ENCODE measurements at regions not wholly inside any gene's neighbourhood (a gene's known extent, or its start where the extent isn't known, plus 50 kb on each side); places are given as distances from the start of the nearest gene placed in this dataset.

GRCh38 chr5:155258161-155258560, 244.6 kb downstream of the KIF4B start (continued):
- TF ChIP-seq ARNTL (CRISPR knock-in tag; IDR thresholded peaks at IDR 0.05; ENCODE audit: borderline replicate concordance, low read depth): no peak
- no peak for TF ChIP-seq ZFP3 (CRISPR knock-in tag; IDR thresholded peaks at IDR 0.05)
- TF ChIP-seq CSDC2 (CRISPR knock-in tag; IDR thresholded peaks at IDR 0.05): no peak
- no peak for TF ChIP-seq ZNF8 (CRISPR knock-in tag; IDR thresholded peaks at IDR 0.05)
- no peak for TF ChIP-seq TCF4 (CRISPR knock-in tag; IDR thresholded peaks at IDR 0.05; ENCODE audit: borderline replicate concordance)
- TF ChIP-seq PATZ1 (CRISPR knock-in tag; IDR thresholded peaks at IDR 0.05; ENCODE audit: borderline replicate concordance): no peak
- TF ChIP-seq CREB5 (CRISPR knock-in tag; IDR thresholded peaks at IDR 0.05; ENCODE audit: low read depth): no peak

- no peak for ATAC-seq
- no peak for TF ChIP-seq TOX (CRISPR knock-in tag; IDR thresholded peaks at IDR 0.05; ENCODE audit: borderline replicate concordance)
- no peak for TF ChIP-seq ESRRG (CRISPR knock-in tag; IDR thresholded peaks at IDR 0.05)
- TF ChIP-seq ZNF70 (CRISPR knock-in tag; IDR thresholded peaks at IDR 0.05): no peak
- no peak for TF ChIP-seq POU6F1 (CRISPR knock-in tag; IDR thresholded peaks at IDR 0.05; ENCODE audit: borderline replicate concordance, low read depth)
Observed at GRCh38 chr5:155259648-155260047, 246.1 kb downstream of the KIF4B start.

GRCh38 chr5:155260798-155261197, 247.2 kb downstream of the KIF4B start:
- TF ChIP-seq RARB (CRISPR knock-in tag; IDR thresholded peaks at IDR 0.05): no peak
- TF ChIP-seq ZFP3 (CRISPR knock-in tag; IDR thresholded peaks at IDR 0.05): no peak
- ATAC-seq: no peak

GRCh38 chr5:155263381-155263780, 249.8 kb downstream of the KIF4B start:
- no peak for TF ChIP-seq TSHZ2 (CRISPR knock-in tag; IDR thresholded peaks at IDR 0.05)
- no peak for TF ChIP-seq PPARA (CRISPR knock-in tag; IDR thresholded peaks at IDR 0.05; ENCODE audit: borderline replicate concordance)
- no peak for TF ChIP-seq ISL1 (CRISPR knock-in tag; IDR thresholded peaks at IDR 0.05)
- no peak for TF ChIP-seq GLIS3 (CRISPR knock-in tag; IDR thresholded peaks at IDR 0.05)
- no peak for TF ChIP-seq ZNF8 (CRISPR knock-in tag; IDR thresholded peaks at IDR 0.05)
- no peak for TF ChIP-seq SNAI2 (CRISPR knock-in tag; IDR thresholded peaks at IDR 0.05)
- no peak for TF ChIP-seq ZNF70 (CRISPR knock-in tag; IDR thresholded peaks at IDR 0.05)
- no peak for TF ChIP-seq CREB5 (CRISPR knock-in tag; IDR thresholded peaks at IDR 0.05; ENCODE audit: low read depth)
- no peak for TF ChIP-seq CSDC2 (CRISPR knock-in tag; IDR thresholded peaks at IDR 0.05)
- TF ChIP-seq POU6F1 (CRISPR knock-in tag; IDR thresholded peaks at IDR 0.05; ENCODE audit: borderline replicate concordance, low read depth): no peak
- no peak for TF ChIP-seq TOX (CRISPR knock-in tag; IDR thresholded peaks at IDR 0.05; ENCODE audit: borderline replicate concordance)
- TF ChIP-seq OSR1 (CRISPR knock-in tag; IDR thresholded peaks at IDR 0.05): no peak
- TF ChIP-seq ESRRG (CRISPR knock-in tag; IDR thresholded peaks at IDR 0.05): no peak
- TF ChIP-seq BACH2 (CRISPR knock-in tag; IDR thresholded peaks at IDR 0.05; ENCODE audit: borderline replicate concordance): no peak
- TF ChIP-seq ARNTL (CRISPR knock-in tag; IDR thresholded peaks at IDR 0.05; ENCODE audit: borderline replicate concordance, low read depth): no peak
- TF ChIP-seq RARB (CRISPR knock-in tag; IDR thresholded peaks at IDR 0.05): no peak
- no peak for TF ChIP-seq PATZ1 (CRISPR knock-in tag; IDR thresholded peaks at IDR 0.05; ENCODE audit: borderline replicate concordance)
- no peak for TF ChIP-seq ZNF565 (CRISPR knock-in tag; conservative IDR thresholded peaks at IDR 0.05; ENCODE audit: low read depth)
- no peak for TF ChIP-seq ZFP30 (CRISPR knock-in tag; IDR thresholded peaks at IDR 0.05)
- TF ChIP-seq CSRNP3 (CRISPR knock-in tag; IDR thresholded peaks at IDR 0.05): no peak
- no peak for ATAC-seq

Measured in SK-N-SH treated with all-trans-retinoic acid at 6 μM for 48 hours (cell line).